OCI-LY1 (cell line): ENCODE measurements at regions not wholly inside any gene's neighbourhood (a gene's known extent, or its start where the extent isn't known, plus 50 kb on each side); places are given as distances from the start of the nearest gene placed in this dataset.
A peak's percentile ranks its signal among the peaks of the same experiment; 100 is the strongest.

ENCODE experiments used
- H2AFZ ChIP-seq: fragments of 200-600 bp; sonication (generic), shearing (Covaris generic); 2 replicates; pipeline ENCODE4 v1.6.0; 2014; ENCODE audit warnings: antibody characterized with exemption, mild to moderate bottlenecking, low read length
- H3F3A ChIP-seq: fragments of 200-600 bp; sonication (generic), shearing (Covaris generic); 2 replicates; pipeline ENCODE4 v1.6.0; 2014; ENCODE audit warnings: mild to moderate bottlenecking, antibody characterized with exemption, low read length, moderate library complexity; ENCODE audit not compliant: insufficient read depth
- H3K27ac ChIP-seq: fragments of 200-600 bp; sonication (generic); 2 replicates; pipeline ENCODE4 v1.5.1; 2014; ENCODE audit warnings: low read length, mixed run types, mild to moderate bottlenecking, low read depth; ENCODE audit not compliant: poor library complexity, severe bottlenecking
- H3K27me3 ChIP-seq: fragments of 200-600 bp; sonication (generic); 2 replicates; pipeline ENCODE4 v1.6.0; 2014; ENCODE audit warnings: antibody characterized with exemption, mild to moderate bottlenecking, low read length, moderate library complexity; ENCODE audit not compliant: insufficient read depth
- H3K36me3 ChIP-seq: fragments of 200-600 bp; sonication (generic); 2 replicates; pipeline ENCODE4 v1.6.1; 2014; ENCODE audit warnings: mild to moderate bottlenecking, antibody characterized with exemption, low read length, moderate library complexity, mixed read lengths; ENCODE audit not compliant: insufficient read depth
- H3K4me1 ChIP-seq: fragments of 200-600 bp; sonication (generic); 2 replicates; pipeline ENCODE4 v1.5.1; 2014; ENCODE audit warnings: mild to moderate bottlenecking, low read length, moderate library complexity; ENCODE audit not compliant: insufficient read depth, severe bottlenecking
- H3K4me2 ChIP-seq: fragments of 200-600 bp; sonication (generic), shearing (Covaris generic); 2 replicates; pipeline ENCODE4 v1.6.1; 2014; ENCODE audit warnings: low read length
- H3K4me3 ChIP-seq: fragments of 200-600 bp; sonication (generic); 2 replicates; pipeline ENCODE4 v1.5.1; 2014; ENCODE audit warnings: low read length, low read depth, mild to moderate bottlenecking, mixed read lengths; ENCODE audit not compliant: poor library complexity, severe bottlenecking
- H3K79me2 ChIP-seq: fragments of 200-600 bp; shearing (Covaris generic); 2 replicates; pipeline ENCODE4 v1.6.1; 2016; ENCODE audit warnings: mixed run types, low read length, mixed read lengths; ENCODE audit not compliant: insufficient read depth
- H3K9ac ChIP-seq: fragments of 200-600 bp; sonication (generic), shearing (Covaris generic); 2 replicates; pipeline ENCODE4 v1.6.1; 2014; ENCODE audit warnings: mild to moderate bottlenecking, low read length, mixed read lengths
- H3K9me2 ChIP-seq: fragments of 200-600 bp; sonication (generic), shearing (Covaris generic); 2 replicates; pipeline ENCODE4 v1.6.1; 2014; ENCODE audit warnings: low read depth, mild to moderate bottlenecking, low read length, mixed read lengths
- H3K9me3 ChIP-seq: fragments of 200-600 bp; shearing (Covaris generic); 2 replicates; pipeline ENCODE4 v1.6.1; 2014; ENCODE audit warnings: low read length, mixed read lengths
- H4K20me1 ChIP-seq: fragments of 200-600 bp; sonication (generic), shearing (Covaris generic); 2 replicates; pipeline ENCODE4 v1.6.0; 2016; ENCODE audit warnings: mild to moderate bottlenecking, low read length; ENCODE audit not compliant: insufficient read depth
- EZH2 ChIP-seq: fragments of 200-600 bp; sonication (generic), shearing (Covaris generic); IDR thresholded peaks from 2 replicates; pipeline ENCODE4 v1.8.0; 2017; ENCODE audit warnings: borderline replicate concordance, mixed run types, mild to moderate bottlenecking, antibody characterized with exemption, low read length, moderate library complexity, mixed read lengths
- TF ChIP-seq, protein P1 (sequence below): fragments of 200-600 bp; sonication (generic), shearing (Covaris generic); IDR thresholded peaks from 2 replicates; pipeline ENCODE4 v1.5.1; 2017; ENCODE audit warnings: mild to moderate bottlenecking, antibody characterized with exemption, low read length, moderate library complexity, mixed read lengths

DNA sequence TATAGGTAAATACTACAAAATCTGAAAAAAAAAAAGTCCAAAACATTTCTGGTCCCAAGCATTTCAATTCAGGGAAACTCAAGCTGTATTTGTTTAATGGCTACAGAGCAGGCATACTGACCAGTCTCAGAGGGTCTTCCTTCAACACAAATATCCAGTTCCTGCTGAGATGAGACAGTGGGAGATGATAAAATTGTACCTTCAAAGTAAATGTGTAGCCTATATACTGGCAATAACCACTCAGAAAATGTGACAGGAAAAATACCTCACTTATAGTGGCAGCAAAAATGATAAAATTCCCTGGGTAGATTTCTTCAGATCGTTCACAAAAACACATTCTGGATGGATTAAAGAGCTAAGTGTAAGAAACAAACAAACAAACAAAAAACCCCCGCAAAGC lies 102.0 kb upstream of the FUT8 start:
- H3K36me3 ChIP-seq = no peaks in the 10 kb centered on the region
- peaks cover 24% of the 10 kb centered on the region for H3K4me1 ChIP-seq
- H3K9me2 ChIP-seq = no peaks in the 10 kb centered on the region
- no peak overlapping the region for H3K27ac ChIP-seq
- H3K79me2 ChIP-seq = no peaks in the 10 kb centered on the region
- H3K9ac ChIP-seq = no peak overlapping the region
- no peaks in the 10 kb centered on the region for H3F3A ChIP-seq
- H3K4me2 ChIP-seq = no peak overlapping the region
- no peak overlapping the region for H3K4me3 ChIP-seq
- no peak for TF ChIP-seq EZH2
- no peak overlapping the region for H2AFZ ChIP-seq
- H3K9me3 ChIP-seq = 0 out of 2 replicates have a peak, but pooled peaks cover 4% of the 10 kb centered on the region
- H3K27me3 ChIP-seq = no peaks in the 10 kb centered on the region
- H4K20me1 ChIP-seq = no peaks in the 10 kb centered on the region

DNA sequence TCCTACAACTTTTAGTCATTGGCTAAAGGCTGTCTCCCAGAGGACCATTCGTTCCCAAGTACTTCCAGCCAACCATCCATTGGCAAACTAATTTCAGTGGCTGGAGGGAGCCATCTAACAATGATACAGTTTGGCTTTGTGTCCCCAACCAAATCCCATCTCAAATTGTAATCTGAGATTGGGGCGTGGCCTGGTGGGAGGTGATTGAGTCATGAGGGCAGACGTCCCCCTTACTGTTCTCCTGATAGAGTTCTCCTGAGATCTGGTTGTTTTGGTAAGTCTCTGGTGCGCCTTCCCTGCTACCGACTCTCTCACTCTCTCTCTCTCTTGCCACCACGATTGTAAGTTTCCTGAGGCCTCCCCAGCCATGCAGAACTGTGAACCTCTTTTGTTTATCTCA lies 99.7 kb upstream of the FUT8 start:
- Histone ChIP-seq H3K79me2 (no peaks in the 10 kb centered on the region), H3K27me3 (no peaks in the 10 kb centered on the region), H3F3A (no peaks in the 10 kb centered on the region), H3K36me3 (no peaks in the 10 kb centered on the region; the same call in 1 of the 2 replicates), H3K4me3 (no peak overlapping the region), H3K4me1 (peaks cover 12% of the 10 kb centered on the region), H3K9ac (no peak overlapping the region), H3K27ac (no peak overlapping the region), H2AFZ (no peak overlapping the region), H3K4me2 (no peak overlapping the region), H3K9me3 (0 out of 2 replicates have a peak, but pooled peaks cover 4% of the 10 kb centered on the region), H4K20me1 (no peaks in the 10 kb centered on the region), H3K9me2 (no peaks in the 10 kb centered on the region)
- TF ChIP-seq, protein P1, sequence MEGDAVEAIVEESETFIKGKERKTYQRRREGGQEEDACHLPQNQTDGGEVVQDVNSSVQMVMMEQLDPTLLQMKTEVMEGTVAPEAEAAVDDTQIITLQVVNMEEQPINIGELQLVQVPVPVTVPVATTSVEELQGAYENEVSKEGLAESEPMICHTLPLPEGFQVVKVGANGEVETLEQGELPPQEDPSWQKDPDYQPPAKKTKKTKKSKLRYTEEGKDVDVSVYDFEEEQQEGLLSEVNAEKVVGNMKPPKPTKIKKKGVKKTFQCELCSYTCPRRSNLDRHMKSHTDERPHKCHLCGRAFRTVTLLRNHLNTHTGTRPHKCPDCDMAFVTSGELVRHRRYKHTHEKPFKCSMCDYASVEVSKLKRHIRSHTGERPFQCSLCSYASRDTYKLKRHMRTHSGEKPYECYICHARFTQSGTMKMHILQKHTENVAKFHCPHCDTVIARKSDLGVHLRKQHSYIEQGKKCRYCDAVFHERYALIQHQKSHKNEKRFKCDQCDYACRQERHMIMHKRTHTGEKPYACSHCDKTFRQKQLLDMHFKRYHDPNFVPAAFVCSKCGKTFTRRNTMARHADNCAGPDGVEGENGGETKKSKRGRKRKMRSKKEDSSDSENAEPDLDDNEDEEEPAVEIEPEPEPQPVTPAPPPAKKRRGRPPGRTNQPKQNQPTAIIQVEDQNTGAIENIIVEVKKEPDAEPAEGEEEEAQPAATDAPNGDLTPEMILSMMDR = no peak
- no peak for TF ChIP-seq EZH2

DNA sequence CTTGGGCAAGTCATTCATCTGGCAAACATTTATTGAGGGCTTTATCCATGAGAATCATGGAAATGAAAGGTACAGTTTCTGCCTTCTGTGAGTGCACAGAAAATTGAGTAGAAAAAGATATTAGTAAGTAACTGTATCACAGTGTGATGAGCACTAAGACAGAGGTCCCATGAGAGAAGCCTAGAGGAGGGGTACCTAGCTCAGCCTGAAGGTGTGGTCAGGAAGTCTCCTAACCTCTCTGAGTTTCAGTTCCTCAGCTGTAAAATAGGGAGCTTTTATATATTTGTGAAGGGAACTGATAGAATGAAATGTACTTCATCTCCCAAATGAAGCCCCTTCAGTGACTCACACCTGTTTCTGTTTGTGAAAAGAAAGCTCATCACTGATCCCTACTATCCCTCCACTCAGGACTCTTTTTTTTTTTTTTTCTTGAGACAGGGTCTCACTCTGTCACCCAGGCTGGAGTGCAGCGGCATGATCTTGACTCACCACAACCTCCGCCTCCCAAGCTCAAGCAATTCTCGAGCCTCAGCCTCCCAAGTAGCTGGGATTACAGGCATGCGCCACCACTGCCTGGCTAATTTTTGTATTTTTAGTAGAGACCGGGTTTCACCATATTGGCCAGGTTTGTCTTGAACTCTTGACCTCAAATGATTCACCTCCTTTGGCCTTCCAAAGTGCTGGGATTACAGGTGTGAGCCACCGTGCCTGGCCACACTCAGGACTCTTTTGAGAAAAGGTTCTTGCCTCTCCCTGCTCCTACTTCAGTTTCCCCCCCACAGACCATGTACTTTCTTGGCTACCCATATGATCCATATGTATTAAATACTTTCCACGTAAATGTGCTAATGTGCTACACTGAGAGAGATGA lies 93.7 kb upstream of the FUT8 start:
- H3K9me2 ChIP-seq = no peaks in the 10 kb centered on the region
- H3K36me3 ChIP-seq = no peaks in the 10 kb centered on the region; the same call in 1 of the 2 replicates
- H3K4me1 ChIP-seq = peaks cover 38% of the 10 kb centered on the region
- no peaks in the 10 kb centered on the region for H4K20me1 ChIP-seq
- no peaks in the 10 kb centered on the region for H3K27me3 ChIP-seq
- no peak overlapping the region for H2AFZ ChIP-seq
- no peaks in the 10 kb centered on the region for H3F3A ChIP-seq
- peak overlapping the region; percentile 47 for H3K4me2 ChIP-seq
- H3K9me3 ChIP-seq = no peaks in the 10 kb centered on the region
- peak overlapping the region; percentile 36 for H3K27ac ChIP-seq
- H3K4me3 ChIP-seq = no peak overlapping the region
- no peak overlapping the region; the same call in 1 of the 2 replicates for H3K9ac ChIP-seq
- TF ChIP-seq, protein P1 = no peak
- no peak for TF ChIP-seq EZH2
- no peaks in the 10 kb centered on the region for H3K79me2 ChIP-seq
